WTC11 (cell line): ENCODE measurements at regions not wholly inside any gene's neighbourhood (a gene's known extent, or its start where the extent isn't known, plus 50 kb on each side); places are given as distances from the start of the nearest gene placed in this dataset.
A peak's percentile ranks its signal among the peaks of the same experiment; 100 is the strongest.

ENCODE experiments used
- ATAC-seq: fragments of 200-7000 bp; cut with Tn5 transposase; 2 replicates; pipeline ENCODE4 v1.10.0; 2021; ENCODE audit warnings: mild to moderate bottlenecking, moderate library complexity
- CTCF ChIA-PET: fragments of 300-600 bp; sonication (Branson Sonifier 250); formaldehyde crosslinking; loops from one replicate; lab custom pipeline; 2021; ENCODE audit warnings: antibody characterized with exemption; lab: Charles Lee
- POLR2A ChIA-PET: fragments of 350-600 bp; sonication (Branson Sonifier 250); formaldehyde crosslinking; loops from one replicate; lab custom pipeline; 2021; ENCODE audit warnings: antibody characterized with exemption; lab: Charles Lee
- DNase-seq: peaks from one replicate; pipeline ENCODE4 v3.0.0; 2021; ENCODE audit warnings: low spot score
- H3K27ac Mint-ChIP-seq: 2 replicates; pipeline ENCODE4 v1.8.0; 2021; ENCODE audit warnings: mixed read lengths
- H3K27me3 Mint-ChIP-seq: 2 replicates; pipeline ENCODE4 v1.8.0; 2021; ENCODE audit warnings: low read depth, mild to moderate bottlenecking, moderate library complexity, mixed read lengths
- H3K36me3 Mint-ChIP-seq: 2 replicates; pipeline ENCODE4 v1.8.0; 2021; ENCODE audit warnings: mixed read lengths
- H3K4me1 Mint-ChIP-seq: 2 replicates; pipeline ENCODE4 v1.8.0; 2022; ENCODE audit warnings: mixed read lengths
- H3K4me3 Mint-ChIP-seq: 2 replicates; pipeline ENCODE4 v1.8.0; 2021; ENCODE audit warnings: mild to moderate bottlenecking, moderate library complexity, mixed read lengths
- H3K9me3 Mint-ChIP-seq: 2 replicates; pipeline ENCODE4 v1.8.0; 2021; ENCODE audit warnings: mixed read lengths
- AR ChIP-seq: fragments of 250-450 bp; sonication (Bioruptor Pico); IDR thresholded peaks from 2 replicates; pipeline ENCODE4 v1.9.0; 2021; ENCODE audit warnings: mild to moderate bottlenecking
- IRF2 ChIP-seq: sonication (generic); formaldehyde crosslinking; IDR thresholded peaks from 2 replicates; pipeline ENCODE4 v1.8.0; 2022; ENCODE audit warnings: low read depth, missing genetic modification reagents, borderline replicate concordance
- JAZF1 ChIP-seq: fragments of 250-450 bp; sonication (Bioruptor Pico); IDR thresholded peaks from 2 replicates; pipeline ENCODE4 v1.9.0; 2021; ENCODE audit warnings: moderate library complexity, mild to moderate bottlenecking, inconsistent platforms
- MXD4 ChIP-seq: fragments of 250-450 bp; sonication (Bioruptor Pico); IDR thresholded peaks from 2 replicates; pipeline ENCODE4 v1.8.0; 2021; ENCODE audit warnings: mild to moderate bottlenecking, moderate library complexity, borderline replicate concordance
- RELA ChIP-seq: sonication (generic); formaldehyde crosslinking; IDR thresholded peaks from 2 replicates; pipeline ENCODE4 v1.8.1; 2022; ENCODE audit warnings: missing genetic modification reagents, mild to moderate bottlenecking, borderline replicate concordance
- SMAD3 ChIP-seq: sonication (generic); formaldehyde crosslinking; IDR thresholded peaks from 2 replicates; pipeline ENCODE4 v1.8.0; 2022; ENCODE audit warnings: missing genetic modification reagents, mild to moderate bottlenecking, borderline replicate concordance
- TEAD4 ChIP-seq: sonication (generic); formaldehyde crosslinking; IDR thresholded peaks from 2 replicates; pipeline ENCODE4 v1.8.0; 2022; ENCODE audit warnings: mild to moderate bottlenecking, missing genetic modification reagents
- ZNF317 ChIP-seq: sonication (generic); formaldehyde crosslinking; IDR thresholded peaks from 2 replicates; pipeline ENCODE4 v1.8.1; 2023; ENCODE audit warnings: low read depth, mild to moderate bottlenecking, moderate library complexity, missing genetic modification reagents, borderline replicate concordance
- ZNF532 ChIP-seq: fragments of 250-450 bp; sonication (Bioruptor Pico); IDR thresholded peaks from 2 replicates; pipeline ENCODE4 v1.9.0; 2021; ENCODE audit warnings: mild to moderate bottlenecking, borderline replicate concordance
- TF ChIP-seq, protein P1 (sequence below): sonication (generic); formaldehyde crosslinking; IDR thresholded peaks from 2 replicates; pipeline ENCODE4 v1.8.1; 2023; ENCODE audit warnings: mild to moderate bottlenecking, missing genetic modification reagents
- TF ChIP-seq, protein P2 (sequence below): sonication (generic); formaldehyde crosslinking; conservative IDR thresholded peaks from 2 replicates; pipeline ENCODE4 v1.8.1; 2022; ENCODE audit warnings: mild to moderate bottlenecking, missing genetic modification reagents
- TF ChIP-seq, protein P3 (sequence below): sonication (generic); formaldehyde crosslinking; IDR thresholded peaks from 2 replicates; pipeline ENCODE4 v1.8.0; 2023; ENCODE audit warnings: missing genetic modification reagents
- TF ChIP-seq, protein P4 (sequence below): fragments of 250-450 bp; sonication (Bioruptor Pico); IDR thresholded peaks from 2 replicates; pipeline ENCODE4 v2.1.2; 2022; ENCODE audit warnings: mild to moderate bottlenecking, moderate library complexity
- TF ChIP-seq, protein P5 (sequence below): sonication (generic); formaldehyde crosslinking; IDR thresholded peaks from 2 replicates; pipeline ENCODE4 v1.8.1; 2022; ENCODE audit warnings: mild to moderate bottlenecking, moderate library complexity, missing genetic modification reagents

- ChIA-PET CTCF (interaction anchor here (0.7 to 2.2 kb wide), 7 partner anchors 13 to 309 kb away, joined by 3 to 9 read pairs (median 4); no protein-coding TSS in a partner anchor), POLR2A (no interaction called here)
- no peak overlapping the region for H3K4me3 Mint-ChIP-seq
- no peak for DNase-seq
- peaks cover 17% of the 10 kb centered on the region for H3K27me3 Mint-ChIP-seq
- TF ChIP-seq, protein P1, sequence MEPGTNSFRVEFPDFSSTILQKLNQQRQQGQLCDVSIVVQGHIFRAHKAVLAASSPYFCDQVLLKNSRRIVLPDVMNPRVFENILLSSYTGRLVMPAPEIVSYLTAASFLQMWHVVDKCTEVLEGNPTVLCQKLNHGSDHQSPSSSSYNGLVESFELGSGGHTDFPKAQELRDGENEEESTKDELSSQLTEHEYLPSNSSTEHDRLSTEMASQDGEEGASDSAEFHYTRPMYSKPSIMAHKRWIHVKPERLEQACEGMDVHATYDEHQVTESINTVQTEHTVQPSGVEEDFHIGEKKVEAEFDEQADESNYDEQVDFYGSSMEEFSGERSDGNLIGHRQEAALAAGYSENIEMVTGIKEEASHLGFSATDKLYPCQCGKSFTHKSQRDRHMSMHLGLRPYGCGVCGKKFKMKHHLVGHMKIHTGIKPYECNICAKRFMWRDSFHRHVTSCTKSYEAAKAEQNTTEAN (CRISPR knock-in tag) = no peak
- TF ChIP-seq, protein P2, sequence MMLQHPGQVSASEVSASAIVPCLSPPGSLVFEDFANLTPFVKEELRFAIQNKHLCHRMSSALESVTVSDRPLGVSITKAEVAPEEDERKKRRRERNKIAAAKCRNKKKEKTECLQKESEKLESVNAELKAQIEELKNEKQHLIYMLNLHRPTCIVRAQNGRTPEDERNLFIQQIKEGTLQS = no peak
- TF ChIP-seq, protein P3, sequence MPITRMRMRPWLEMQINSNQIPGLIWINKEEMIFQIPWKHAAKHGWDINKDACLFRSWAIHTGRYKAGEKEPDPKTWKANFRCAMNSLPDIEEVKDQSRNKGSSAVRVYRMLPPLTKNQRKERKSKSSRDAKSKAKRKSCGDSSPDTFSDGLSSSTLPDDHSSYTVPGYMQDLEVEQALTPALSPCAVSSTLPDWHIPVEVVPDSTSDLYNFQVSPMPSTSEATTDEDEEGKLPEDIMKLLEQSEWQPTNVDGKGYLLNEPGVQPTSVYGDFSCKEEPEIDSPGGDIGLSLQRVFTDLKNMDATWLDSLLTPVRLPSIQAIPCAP (CRISPR knock-in tag) = no peak
- no peak for TF ChIP-seq MXD4
- no peak for TF ChIP-seq ZNF532 (CRISPR knock-in tag)
- TF ChIP-seq SMAD3 = no peak
- no peak for TF ChIP-seq TEAD4 (CRISPR knock-in tag)
- no peak for TF ChIP-seq RELA (CRISPR knock-in tag)
- TF ChIP-seq, protein P4, sequence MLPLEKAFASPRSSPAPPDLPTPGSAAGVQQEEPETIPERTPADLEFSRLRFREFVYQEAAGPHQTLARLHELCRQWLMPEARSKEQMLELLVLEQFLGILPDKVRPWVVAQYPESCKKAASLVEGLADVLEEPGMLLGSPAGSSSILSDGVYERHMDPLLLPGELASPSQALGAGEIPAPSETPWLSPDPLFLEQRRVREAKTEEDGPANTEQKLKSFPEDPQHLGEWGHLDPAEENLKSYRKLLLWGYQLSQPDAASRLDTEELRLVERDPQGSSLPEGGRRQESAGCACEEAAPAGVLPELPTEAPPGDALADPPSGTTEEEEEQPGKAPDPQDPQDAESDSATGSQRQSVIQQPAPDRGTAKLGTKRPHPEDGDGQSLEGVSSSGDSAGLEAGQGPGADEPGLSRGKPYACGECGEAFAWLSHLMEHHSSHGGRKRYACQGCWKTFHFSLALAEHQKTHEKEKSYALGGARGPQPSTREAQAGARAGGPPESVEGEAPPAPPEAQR (CRISPR knock-in tag) = no peak
- peaks cover 28% of the 10 kb centered on the region for H3K9me3 Mint-ChIP-seq
- H3K4me1 Mint-ChIP-seq = peaks cover 6% of the 10 kb centered on the region; the same call in 1 of the 2 replicates
- H3K36me3 Mint-ChIP-seq = peaks cover 18% of the 10 kb centered on the region
- H3K27ac Mint-ChIP-seq = no peak overlapping the region
- ATAC-seq = no peak
Measured at GRCh38 chr20:60365882-60366281, 407.7 kb downstream of the CDH26 start.

DNA sequence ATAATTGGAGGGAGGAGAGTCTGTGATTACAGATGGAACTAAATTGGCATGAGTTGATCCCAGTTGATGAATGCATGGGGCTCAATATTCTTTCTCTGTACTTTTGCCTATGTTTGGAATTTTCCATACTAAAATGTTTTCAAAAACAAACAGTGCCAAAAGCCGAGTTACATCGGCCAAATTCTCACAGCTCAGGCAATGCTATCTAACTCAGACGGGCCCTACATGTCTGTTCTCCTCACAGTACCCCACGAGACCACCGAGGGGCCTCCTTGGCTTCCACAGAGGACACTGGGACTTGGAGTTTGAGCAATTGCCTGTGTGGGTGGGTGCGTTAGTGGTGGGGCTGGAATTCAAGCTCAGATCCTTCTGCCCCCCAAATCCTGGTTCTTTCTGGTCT is 413.2 kb downstream of the CDH26 start:
- ChIA-PET POLR2A (no interaction called here), CTCF (interaction anchor here (0.5 to 2.1 kb wide), 4 partner anchors 83 to 1533 kb away, joined by 4 to 15 read pairs (median 4); no protein-coding TSS in a partner anchor)
- H3K27ac Mint-ChIP-seq = no peak overlapping the region
- no peaks in the 10 kb centered on the region; the same call in 1 of the 2 replicates for H3K4me1 Mint-ChIP-seq
- H3K9me3 Mint-ChIP-seq = peaks cover 40% of the 10 kb centered on the region
- no peak for TF ChIP-seq JAZF1 (CRISPR knock-in tag)
- TF ChIP-seq, protein P5, sequence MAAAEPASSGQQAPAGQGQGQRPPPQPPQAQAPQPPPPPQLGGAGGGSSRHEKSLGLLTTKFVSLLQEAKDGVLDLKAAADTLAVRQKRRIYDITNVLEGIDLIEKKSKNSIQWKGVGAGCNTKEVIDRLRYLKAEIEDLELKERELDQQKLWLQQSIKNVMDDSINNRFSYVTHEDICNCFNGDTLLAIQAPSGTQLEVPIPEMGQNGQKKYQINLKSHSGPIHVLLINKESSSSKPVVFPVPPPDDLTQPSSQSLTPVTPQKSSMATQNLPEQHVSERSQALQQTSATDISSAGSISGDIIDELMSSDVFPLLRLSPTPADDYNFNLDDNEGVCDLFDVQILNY (CRISPR knock-in tag) = no peak
- no peak for TF ChIP-seq AR
- TF ChIP-seq, protein P1 (CRISPR knock-in tag) = no peak
- no peak for TF ChIP-seq ZNF317
- TF ChIP-seq IRF2 (CRISPR knock-in tag) = no peak
- DNase-seq = peak; percentile 21
- peaks cover 19% of the 10 kb centered on the region for H3K36me3 Mint-ChIP-seq
- peaks cover 29% of the 10 kb centered on the region for H3K27me3 Mint-ChIP-seq
- H3K4me3 Mint-ChIP-seq = no peak overlapping the region
- peak; percentile 39; the same call in 1 of the 2 replicates for ATAC-seq
